Neuron (in vitro differentiated cells): ENCODE measurements at regions not wholly inside any gene's neighbourhood (a gene's known extent, or its start where the extent isn't known, plus 50 kb on each side); places are given as distances from the start of the nearest gene placed in this dataset.

Source experiments
- H2AFZ ChIP-seq: one replicate; pipeline ENCODE4 v1.6.1; 2013; ENCODE audit warnings: low read depth, mild to moderate bottlenecking, inconsistent platforms, low read length, moderate library complexity
- H3K27me3 ChIP-seq: one replicate; pipeline ENCODE4 v1.6.1; 2013; ENCODE audit warnings: low read length; ENCODE audit not compliant: insufficient read depth
- H3K36me3 ChIP-seq: one replicate; pipeline ENCODE4 v1.6.1; 2013; ENCODE audit warnings: low read length; ENCODE audit not compliant: insufficient read depth
- H3K4me1 ChIP-seq: one replicate; pipeline ENCODE4 v1.6.1; 2013; ENCODE audit warnings: low read length; ENCODE audit not compliant: insufficient read depth
- H3K4me3 ChIP-seq: 2 replicates; pipeline ENCODE4 v1.5.1; 2013; ENCODE audit warnings: mild to moderate bottlenecking, low read length, moderate library complexity
- H3K9me3 ChIP-seq: one replicate; pipeline ENCODE4 v1.6.1; 2013; ENCODE audit warnings: low read length

- Histone ChIP-seq H3K4me1 (no peaks in the 10 kb centered on the region), H3K36me3 (no peaks in the 10 kb centered on the region), H3K9me3 (no peaks in the 10 kb centered on the region), H3K4me3 (no peak overlapping the region), H2AFZ (no peak overlapping the region), H3K27me3 (no peaks in the 10 kb centered on the region)
Observed at GRCh38 chr5:18159331-18159730, 525.1 kb downstream of the TAF11L14 start.

- Histone ChIP-seq H3K36me3 (no peaks in the 10 kb centered on the region), H3K9me3 (no peaks in the 10 kb centered on the region), H3K4me3 (no peak overlapping the region), H3K27me3 (no peaks in the 10 kb centered on the region), H3K4me1 (no peaks in the 10 kb centered on the region), H2AFZ (no peak overlapping the region)
Observed at GRCh38 chr5:18171684-18172083, 537.4 kb downstream of the TAF11L14 start.

- H3K4me3 ChIP-seq = no peak overlapping the region
- no peaks in the 10 kb centered on the region for H3K27me3 ChIP-seq
- no peaks in the 10 kb centered on the region for H3K4me1 ChIP-seq
- H3K9me3 ChIP-seq = no peaks in the 10 kb centered on the region
- H2AFZ ChIP-seq = no peak overlapping the region
- H3K36me3 ChIP-seq = no peaks in the 10 kb centered on the region
Observed at GRCh38 chr5:18179579-18179978, 545.3 kb downstream of the TAF11L14 start.

- Histone ChIP-seq H3K4me1 (no peaks in the 10 kb centered on the region), H2AFZ (no peak overlapping the region), H3K27me3 (no peaks in the 10 kb centered on the region), H3K36me3 (no peaks in the 10 kb centered on the region), H3K9me3 (no peaks in the 10 kb centered on the region), H3K4me3 (no peak overlapping the region)
Observed at GRCh38 chr5:18181575-18181974, 547.3 kb downstream of the TAF11L14 start.

GRCh38 chr5:18195910-18196309 is 561.6 kb downstream of the TAF11L14 start:
- no peaks in the 10 kb centered on the region for H3K4me1 ChIP-seq
- H3K4me3 ChIP-seq = no peak overlapping the region
- no peaks in the 10 kb centered on the region for H3K27me3 ChIP-seq
- H3K9me3 ChIP-seq = peaks cover 4% of the 10 kb centered on the region
- no peak overlapping the region for H2AFZ ChIP-seq
- H3K36me3 ChIP-seq = no peaks in the 10 kb centered on the region

- Histone ChIP-seq H3K36me3 (no peaks in the 10 kb centered on the region), H3K4me1 (no peaks in the 10 kb centered on the region), H2AFZ (no peak overlapping the region), H3K4me3 (no peak overlapping the region), H3K9me3 (peaks cover 4% of the 10 kb centered on the region), H3K27me3 (no peaks in the 10 kb centered on the region)
Observed at GRCh38 chr5:18197734-18198133, 563.5 kb downstream of the TAF11L14 start.

GRCh38 chr5:18202164-18202563 is 567.9 kb downstream of the TAF11L14 start:
- H3K4me1 ChIP-seq = no peaks in the 10 kb centered on the region
- no peak overlapping the region for H3K4me3 ChIP-seq
- H2AFZ ChIP-seq = no peak overlapping the region
- H3K9me3 ChIP-seq = peaks cover 4% of the 10 kb centered on the region
- H3K27me3 ChIP-seq = no peaks in the 10 kb centered on the region
- no peaks in the 10 kb centered on the region for H3K36me3 ChIP-seq

GRCh38 chr5:18203296-18203695 is 569.0 kb downstream of the TAF11L14 start:
- H3K9me3 ChIP-seq = peaks cover 1% of the 10 kb centered on the region
- no peaks in the 10 kb centered on the region for H3K36me3 ChIP-seq
- H3K4me3 ChIP-seq = no peak overlapping the region
- H3K4me1 ChIP-seq = no peaks in the 10 kb centered on the region
- H2AFZ ChIP-seq = no peak overlapping the region
- no peaks in the 10 kb centered on the region for H3K27me3 ChIP-seq

GRCh38 chr5:18213666-18214065 is 579.4 kb downstream of the TAF11L14 start:
- no peaks in the 10 kb centered on the region for H3K4me1 ChIP-seq
- H3K4me3 ChIP-seq = no peak overlapping the region
- no peaks in the 10 kb centered on the region for H3K36me3 ChIP-seq
- no peaks in the 10 kb centered on the region for H3K9me3 ChIP-seq
- no peak overlapping the region for H2AFZ ChIP-seq
- H3K27me3 ChIP-seq = no peaks in the 10 kb centered on the region

GRCh38 chr5:18216016-18216415 is 581.8 kb downstream of the TAF11L14 start:
- Histone ChIP-seq H3K4me3 (no peak overlapping the region), H3K27me3 (no peaks in the 10 kb centered on the region), H3K4me1 (no peaks in the 10 kb centered on the region), H3K36me3 (no peaks in the 10 kb centered on the region), H3K9me3 (no peaks in the 10 kb centered on the region), H2AFZ (no peak overlapping the region)

- H3K4me1 ChIP-seq = no peaks in the 10 kb centered on the region
- no peak overlapping the region for H3K4me3 ChIP-seq
- no peaks in the 10 kb centered on the region for H3K9me3 ChIP-seq
- no peaks in the 10 kb centered on the region for H3K27me3 ChIP-seq
- H2AFZ ChIP-seq = no peak overlapping the region
- no peaks in the 10 kb centered on the region for H3K36me3 ChIP-seq
Observed at GRCh38 chr5:18216729-18217128, 582.5 kb downstream of the TAF11L14 start.

- Histone ChIP-seq H2AFZ (no peak overlapping the region), H3K4me1 (no peaks in the 10 kb centered on the region), H3K9me3 (no peaks in the 10 kb centered on the region), H3K27me3 (no peaks in the 10 kb centered on the region), H3K4me3 (no peak overlapping the region), H3K36me3 (no peaks in the 10 kb centered on the region)
Observed at GRCh38 chr5:18219241-18219640, 585.0 kb downstream of the TAF11L14 start.

GRCh38 chr5:18220631-18221030 is 586.4 kb downstream of the TAF11L14 start:
- H3K27me3 ChIP-seq = no peaks in the 10 kb centered on the region
- H2AFZ ChIP-seq = no peak overlapping the region
- no peaks in the 10 kb centered on the region for H3K9me3 ChIP-seq
- no peak overlapping the region for H3K4me3 ChIP-seq
- no peaks in the 10 kb centered on the region for H3K36me3 ChIP-seq
- no peaks in the 10 kb centered on the region for H3K4me1 ChIP-seq

GRCh38 chr5:18236386-18236785 is 602.1 kb downstream of the TAF11L14 start:
- H3K27me3 ChIP-seq = no peaks in the 10 kb centered on the region
- no peak overlapping the region for H2AFZ ChIP-seq
- H3K4me3 ChIP-seq = no peak overlapping the region
- H3K4me1 ChIP-seq = no peaks in the 10 kb centered on the region
- no peaks in the 10 kb centered on the region for H3K9me3 ChIP-seq
- H3K36me3 ChIP-seq = no peaks in the 10 kb centered on the region
